H1 (cell line): ENCODE measurements at regions not wholly inside any gene's neighbourhood (a gene's known extent, or its start where the extent isn't known, plus 50 kb on each side); places are given as distances from the start of the nearest gene placed in this dataset.

Source experiments
- CBX5 ChIP-seq: fragments of 300-800, 300-1000 bp; sonication (generic); IDR thresholded peaks from 2 replicates; pipeline ENCODE4 v1.7.1; 2016; ENCODE audit warnings: antibody characterized with exemption, low read length, low read depth
- CEBPB ChIP-seq: IDR thresholded peaks from 2 replicates; pipeline ENCODE4 v1.6.1; 2012; ENCODE audit warnings: low read depth, low read length
- CHD7 ChIP-seq: fragments of 300-600 bp; sonication (generic); IDR thresholded peaks from 2 replicates; pipeline ENCODE4 v1.7.1; 2012; ENCODE audit warnings: low read length, moderate library complexity, mild to moderate bottlenecking, inconsistent platforms; ENCODE audit not compliant: insufficient replicate concordance
- TAF7 ChIP-seq: optimal IDR thresholded peaks from 2 replicates; pipeline ENCODE3; 2011; ENCODE audit warnings: low read depth, mild to moderate bottlenecking, inconsistent platforms, low read length, moderate library complexity, borderline replicate concordance
- TEAD4 ChIP-seq: IDR thresholded peaks from 2 replicates; pipeline ENCODE4 v1.6.1; 2012; ENCODE audit warnings: low read depth, low read length, inconsistent platforms, mixed read lengths

GRCh38 chr2:200136655-200137054 is 169.8 kb upstream of the SPATS2L start (continued):
- peak; percentile 38 for TF ChIP-seq CHD7
- TF ChIP-seq TEAD4: peak; percentile 59; the same call in 1 of the 2 replicates
- peak; percentile 87 for TF ChIP-seq CEBPB
- no peak for TF ChIP-seq CBX5
- TF ChIP-seq TAF7: no peak
- TF ChIP-seq, all 59 proteins: peak for 4
